Trophoblast cell (in vitro differentiated cells and primary cell): ENCODE measurements at regions not wholly inside any gene's neighbourhood (a gene's known extent, or its start where the extent isn't known, plus 50 kb on each side); places are given as distances from the start of the nearest gene placed in this dataset.

Experiments
- DNase-seq, 2 donors: peaks; one replicate each; pipeline ENCODE4 v3.0.0-alpha.2; 2016
- H2AFZ ChIP-seq: 2 replicates; pipeline ENCODE4 v1.6.1; 2013; ENCODE audit warnings: low read length, moderate library complexity, mild to moderate bottlenecking; ENCODE audit not compliant: insufficient read depth, poor library complexity
- H2AK5ac ChIP-seq: 2 replicates; pipeline ENCODE4 v1.6.1; 2013; ENCODE audit warnings: mild to moderate bottlenecking, low read length
- H2BK120ac ChIP-seq: 2 replicates; pipeline ENCODE4 v1.6.1; 2013; ENCODE audit warnings: low read length, mild to moderate bottlenecking, moderate library complexity; ENCODE audit not compliant: insufficient read depth, poor library complexity
- H2BK12ac ChIP-seq: 2 replicates; pipeline ENCODE4 v1.6.1; 2013; ENCODE audit warnings: mild to moderate bottlenecking, low read length, moderate library complexity
- H2BK5ac ChIP-seq: 2 replicates; pipeline ENCODE4 v1.6.1; 2013; ENCODE audit warnings: low read length, low read depth, moderate library complexity, mild to moderate bottlenecking; ENCODE audit not compliant: poor library complexity
- H3K14ac ChIP-seq: 2 replicates; pipeline ENCODE4 v1.6.1; 2013; ENCODE audit warnings: mild to moderate bottlenecking, low read length
- H3K18ac ChIP-seq: 2 replicates; pipeline ENCODE4 v1.6.1; 2013; ENCODE audit warnings: mild to moderate bottlenecking, low read length
- H3K23ac ChIP-seq: 2 replicates; pipeline ENCODE4 v1.6.1; 2013; ENCODE audit warnings: low read length
- H3K27ac ChIP-seq: 2 replicates; pipeline ENCODE4 v1.5.1; 2013; ENCODE audit warnings: low read depth, mild to moderate bottlenecking, inconsistent platforms, low read length, moderate library complexity
- H3K27me3 ChIP-seq: 2 replicates; pipeline ENCODE4 v1.6.1; 2013; ENCODE audit warnings: inconsistent platforms, mild to moderate bottlenecking, low read length, moderate library complexity; ENCODE audit not compliant: insufficient read depth
- H3K36me3 ChIP-seq, 2 experiments: 1 replicate in 1 of 2; 2 replicates in 1 of 2; pipeline ENCODE4 v1.6.1; 2013; ENCODE audit warnings: low read length in 2 of 2, mild to moderate bottlenecking in 2 of 2, moderate library complexity in 1 of 2; ENCODE audit not compliant: insufficient read depth in 2 of 2, control insufficient read depth in 1 of 2
- H3K4ac ChIP-seq: 2 replicates; pipeline ENCODE4 v1.6.1; 2013; ENCODE audit warnings: low read depth, mild to moderate bottlenecking, low read length, moderate library complexity
- H3K4me1 ChIP-seq, 2 experiments: 1 replicate in 1 of 2; 2 replicates in 1 of 2; pipeline ENCODE4 v1.6.1; 2013; ENCODE audit warnings: low read length in 2 of 2, mild to moderate bottlenecking in 2 of 2, moderate library complexity in 1 of 2; ENCODE audit not compliant: insufficient read depth in 2 of 2, control insufficient read depth in 1 of 2
- H3K4me2 ChIP-seq: 2 replicates; pipeline ENCODE4 v1.6.1; 2013; ENCODE audit warnings: inconsistent platforms, mild to moderate bottlenecking, low read length, moderate library complexity
- H3K4me3 ChIP-seq: 2 replicates; pipeline ENCODE4 v1.5.1; 2013; ENCODE audit warnings: mild to moderate bottlenecking, low read depth, low read length, inconsistent platforms
- H3K79me1 ChIP-seq: one replicate; pipeline ENCODE4 v1.6.1; 2013; ENCODE audit warnings: low read length
- H3K79me2 ChIP-seq: 2 replicates; pipeline ENCODE4 v1.6.1; 2013; ENCODE audit warnings: low read length, mild to moderate bottlenecking; ENCODE audit not compliant: control insufficient read depth, insufficient read depth, poor library complexity
- H3K9ac ChIP-seq: 2 replicates; pipeline ENCODE4 v1.6.1; 2013; ENCODE audit warnings: mild to moderate bottlenecking, low read length
- H3K9me3 ChIP-seq: 2 replicates; pipeline ENCODE4 v1.6.1; 2013; ENCODE audit warnings: low read depth, mild to moderate bottlenecking, control low read depth, inconsistent platforms, low read length; ENCODE audit not compliant: insufficient read depth
- H4K12ac ChIP-seq: 2 replicates; pipeline ENCODE4 v1.6.1; 2013; ENCODE audit warnings: low read depth, mild to moderate bottlenecking, low read length, moderate library complexity
- H4K8ac ChIP-seq: 2 replicates; pipeline ENCODE4 v1.6.1; 2013; ENCODE audit warnings: low read depth, mild to moderate bottlenecking, low read length, moderate library complexity
- H4K91ac ChIP-seq: one replicate; pipeline ENCODE4 v1.6.1; 2013; ENCODE audit warnings: low read depth, mild to moderate bottlenecking, low read length, moderate library complexity
- WGBS: extraction: QIAGEN DNeasy Blood & Tissue Kit; methylation state at CpG from one replicate; pipeline ENCODE4 v1.1.7; 2013; ENCODE audit warnings: missing lambda C conversion rate; ENCODE audit not compliant: insufficient read length, insufficient coverage; ENCODE audit errors: extremely low coverage; 5-methylcytosine and 5-hydroxymethylcytosine counted together

GRCh38 chr14:101034986-101035385 lies 131.5 kb upstream of the RTL1 start:
- no peak overlapping the region for H4K12ac ChIP-seq
- H3K18ac ChIP-seq = no peak overlapping the region
- no peak overlapping the region for H3K4me3 ChIP-seq
- H3K4ac ChIP-seq = no peak overlapping the region
- H3K4me1 ChIP-seq = no peaks in the 10 kb centered on the region
- H2AK5ac ChIP-seq = no peak overlapping the region
- no peak overlapping the region for H4K8ac ChIP-seq
- no peak overlapping the region for H3K27ac ChIP-seq
- H3K27me3 ChIP-seq = no peaks in the 10 kb centered on the region
- H2BK120ac ChIP-seq = no peak overlapping the region
- no peaks in the 10 kb centered on the region for H3K79me1 ChIP-seq
- H3K79me2 ChIP-seq = no peaks in the 10 kb centered on the region
- no peak overlapping the region for H2BK5ac ChIP-seq
- H3K9me3 ChIP-seq = peaks cover 3% of the 10 kb centered on the region
- no peak overlapping the region for H3K9ac ChIP-seq
- H3K14ac ChIP-seq = no peak overlapping the region
- no peak overlapping the region for H4K91ac ChIP-seq
- H2BK12ac ChIP-seq = no peak overlapping the region
- no peak for DNase-seq
- no peak overlapping the region for H3K23ac ChIP-seq
- H3K4me2 ChIP-seq = no peak overlapping the region
- no peaks in the 10 kb centered on the region for H3K36me3 ChIP-seq
- WGBS = no CpG with 5 or more reads among the region's 7 CpGs
- no peak overlapping the region for H2AFZ ChIP-seq

- Histone ChIP-seq H3K4me2 (no peak overlapping the region), H4K91ac (no peak overlapping the region), H3K4me3 (no peak overlapping the region), H3K79me2 (no peaks in the 10 kb centered on the region), H3K23ac (no peak overlapping the region), H2BK120ac (no peak overlapping the region), H2BK12ac (no peak overlapping the region), H3K18ac (no peak overlapping the region), H3K4ac (no peak overlapping the region), H3K9ac (no peak overlapping the region), H3K27me3 (no peaks in the 10 kb centered on the region), H4K8ac (no peak overlapping the region), H3K36me3 (no peaks in the 10 kb centered on the region), H4K12ac (no peak overlapping the region), H3K14ac (no peak overlapping the region), H2BK5ac (no peak overlapping the region), H3K9me3 (peaks cover 3% of the 10 kb centered on the region), H3K27ac (no peak overlapping the region), H2AK5ac (no peak overlapping the region), H2AFZ (no peak overlapping the region), H3K79me1 (no peaks in the 10 kb centered on the region), H3K4me1 (no peaks in the 10 kb centered on the region)
- no CpG with 5 or more reads among the region's 15 CpGs for whole genome bisulfite sequencing
- DNase-seq = no peak
Observed at GRCh38 chr14:101035466-101036225, 132.1 kb upstream of the RTL1 start.

- H3K9me3 ChIP-seq = peaks cover 3% of the 10 kb centered on the region
- no peak overlapping the region for H2BK12ac ChIP-seq
- H3K18ac ChIP-seq = no peak overlapping the region
- no peaks in the 10 kb centered on the region for H3K79me1 ChIP-seq
- no peak for DNase-seq
- no CpG with 5 or more reads among the region's 12 CpGs for WGBS
- H3K4me3 ChIP-seq = no peak overlapping the region
- H3K9ac ChIP-seq = no peak overlapping the region
- H2AK5ac ChIP-seq = no peak overlapping the region
- H3K36me3 ChIP-seq = no peaks in the 10 kb centered on the region
- H3K14ac ChIP-seq = no peak overlapping the region
- H3K23ac ChIP-seq = no peak overlapping the region
- no peak overlapping the region for H3K4ac ChIP-seq
- no peak overlapping the region for H2AFZ ChIP-seq
- H2BK120ac ChIP-seq = no peak overlapping the region
- no peak overlapping the region for H3K27ac ChIP-seq
- H2BK5ac ChIP-seq = no peak overlapping the region
- H3K27me3 ChIP-seq = no peaks in the 10 kb centered on the region
- H4K8ac ChIP-seq = no peak overlapping the region
- no peak overlapping the region for H3K4me2 ChIP-seq
- H4K91ac ChIP-seq = no peak overlapping the region
- no peak overlapping the region for H4K12ac ChIP-seq
- no peaks in the 10 kb centered on the region for H3K79me2 ChIP-seq
- H3K4me1 ChIP-seq = no peaks in the 10 kb centered on the region
Observed at GRCh38 chr14:101037021-101037817, 133.7 kb upstream of the RTL1 start.

GRCh38 chr14:101039031-101039754 lies 135.7 kb upstream of the RTL1 start:
- Histone ChIP-seq H2BK120ac (no peak overlapping the region), H3K14ac (no peak overlapping the region), H3K4me1 (no peaks in the 10 kb centered on the region), H3K4me3 (no peak overlapping the region), H3K4me2 (no peak overlapping the region), H2AK5ac (no peak overlapping the region), H3K79me2 (no peaks in the 10 kb centered on the region), H3K23ac (no peak overlapping the region), H2BK5ac (no peak overlapping the region), H3K27me3 (no peaks in the 10 kb centered on the region), H4K8ac (no peak overlapping the region), H3K27ac (no peak overlapping the region), H4K12ac (no peak overlapping the region), H2AFZ (no peak overlapping the region), H3K79me1 (no peaks in the 10 kb centered on the region), H3K9me3 (peaks cover 1% of the 10 kb centered on the region), H3K4ac (no peak overlapping the region), H2BK12ac (no peak overlapping the region), H3K18ac (no peak overlapping the region), H3K9ac (no peak overlapping the region), H3K36me3 (no peaks in the 10 kb centered on the region), H4K91ac (no peak overlapping the region)
- no CpG with 5 or more reads among the region's 15 CpGs for WGBS
- no peak for DNase-seq
